HCT116 (cell line): ENCODE measurements at regions not wholly inside any gene's neighbourhood (a gene's known extent, or its start where the extent isn't known, plus 50 kb on each side); places are given as distances from the start of the nearest gene placed in this dataset.

Source experiments
- CTCF ChIP-seq, 3 experiments: fragments of 200-600 bp in 1 of 3; sonication (generic) in 1 of 3; IDR thresholded peaks in 2 of 3; conservative IDR thresholded peaks in 1 of 3; 2 replicates each; pipeline ENCODE4 v1.5.1; 2012 to 2017; ENCODE audit warnings: low read depth in 2 of 3, low read length in 2 of 3, antibody characterized with exemption in 1 of 3, borderline replicate concordance in 1 of 3, control low read depth in 1 of 3, mild to moderate bottlenecking in 1 of 3, mixed read lengths in 1 of 3, mixed run types in 1 of 3, moderate library complexity in 1 of 3; ENCODE audit not compliant: insufficient read depth in 1 of 3
- POLR2A ChIP-seq: IDR thresholded peaks from 2 replicates; pipeline ENCODE4 v1.7.0; 2011; ENCODE audit warnings: borderline replicate concordance; ENCODE audit not compliant: insufficient read depth, insufficient read length; ENCODE audit errors: extremely low read depth
- SIN3A ChIP-seq: IDR thresholded peaks from 2 replicates; pipeline ENCODE4 v1.6.1; 2012; ENCODE audit warnings: low read depth

GRCh38 chr12:40597133-40597532 is 95.1 kb upstream of the CNTN1 start:
- TF ChIP-seq CTCF (IDR thresholded peaks at IDR 0.05 in 2 of 3, conservative IDR thresholded peaks at IDR 0.05 in 1 of 3; ENCODE audit: borderline replicate concordance in 1 of 3, insufficient read depth in 1 of 3, low read depth in 2 of 3, low read length in 2 of 3) (no peak), POLR2A (no peak), SIN3A (no peak)
